ENCODE measurements at regions not wholly inside any gene's neighbourhood (a gene's known extent, or its start where the extent isn't known, plus 50 kb on each side); places are given as distances from the start of the nearest gene placed in this dataset.
A peak's percentile ranks its signal among the peaks of the same experiment; 100 is the strongest.
"Not testable (repeated sequence)": the region's sequence is repeated elsewhere in the genome, so short reads cannot be mapped to it uniquely, and the experiment has no call there.

DNA sequence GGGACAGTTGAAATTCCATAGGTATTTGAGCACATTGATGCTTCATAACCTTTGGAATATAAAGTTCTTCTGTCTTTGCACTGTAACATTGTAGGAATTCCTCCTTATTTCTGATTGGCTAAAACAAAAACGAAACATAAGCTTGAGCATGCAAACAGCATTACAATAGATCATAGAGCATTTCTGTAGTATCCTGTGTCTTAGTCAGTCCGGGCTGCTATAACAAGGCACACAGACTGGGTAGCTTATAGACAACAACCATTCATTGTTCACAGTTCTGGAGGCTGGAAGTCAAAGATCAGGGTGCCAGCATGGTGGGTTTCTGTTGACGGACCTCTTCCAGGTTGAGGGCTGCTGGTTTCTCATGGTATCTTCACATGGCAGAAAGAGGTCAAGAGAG, 188.7 kb upstream of the SOX21 start:
- no peak for DNase-seq

DNA sequence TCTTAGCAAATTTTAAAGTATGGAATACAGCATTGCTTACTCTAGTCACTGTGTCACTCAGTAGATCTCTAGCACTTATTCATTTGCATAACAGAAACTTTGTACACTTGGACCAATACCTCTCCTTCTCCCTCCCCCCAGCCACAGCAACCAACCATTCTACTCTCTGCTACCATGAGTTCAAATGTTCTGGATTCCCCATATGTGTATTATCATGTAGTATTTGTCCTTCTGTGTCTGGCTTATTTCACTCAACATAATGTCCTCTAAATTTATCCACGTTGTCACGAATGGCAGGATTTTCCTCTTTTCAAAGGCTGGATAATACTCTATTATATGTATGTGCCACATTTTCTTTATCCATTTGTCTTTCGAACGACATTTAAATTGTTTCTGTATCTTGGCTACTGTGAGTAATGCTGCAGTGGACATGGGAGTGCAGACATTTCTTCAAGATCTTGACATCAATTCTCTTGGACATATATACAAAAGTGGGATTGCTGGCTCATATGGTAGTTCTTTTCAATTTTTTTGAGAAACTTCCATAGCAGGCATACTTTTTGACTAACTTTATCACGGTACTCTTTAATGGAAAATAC, 184.5 kb upstream of the SOX21 start:
- DNase-seq = no peak

DNA sequence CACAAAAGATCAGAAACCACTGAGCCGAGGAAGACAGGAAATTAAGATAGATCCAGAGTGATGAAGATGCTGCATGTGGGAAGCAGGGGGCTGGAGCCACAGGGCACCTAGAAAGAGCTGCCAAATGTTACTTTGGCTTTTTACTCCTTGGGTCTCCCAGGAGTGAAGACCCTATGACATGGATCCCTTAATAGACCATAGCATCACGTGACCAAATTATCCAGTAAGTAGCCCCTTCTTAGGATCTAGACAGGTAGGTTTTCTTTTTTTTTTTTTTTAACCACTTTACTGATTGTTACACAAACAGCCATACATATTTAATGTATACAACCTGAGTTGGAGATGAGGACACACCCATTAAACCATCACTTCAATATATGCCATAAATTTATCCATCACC, 183.9 kb upstream of the SOX21 start:
- DNase-seq = no peak

DNA sequence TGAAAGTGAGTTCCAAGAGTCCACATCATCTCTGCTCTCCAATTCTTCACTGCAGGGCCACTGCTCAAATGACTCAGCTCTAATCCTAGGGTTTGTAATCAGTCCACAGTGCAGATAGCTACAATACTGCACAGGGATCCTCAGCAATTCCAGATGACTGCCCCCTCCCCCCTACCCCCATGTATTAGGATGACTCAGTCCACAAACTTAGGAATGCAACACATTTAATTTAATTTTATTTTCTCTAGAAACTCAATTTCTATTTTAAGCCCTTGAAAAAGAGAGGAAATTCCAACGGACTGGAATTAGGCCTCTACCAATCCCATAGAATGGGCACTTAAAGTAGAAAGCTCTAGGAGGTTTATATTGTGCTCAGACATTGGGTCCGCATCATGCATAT, 173.8 kb upstream of the SOX21 start:
- DNase-seq = peak; percentile 23

DNA sequence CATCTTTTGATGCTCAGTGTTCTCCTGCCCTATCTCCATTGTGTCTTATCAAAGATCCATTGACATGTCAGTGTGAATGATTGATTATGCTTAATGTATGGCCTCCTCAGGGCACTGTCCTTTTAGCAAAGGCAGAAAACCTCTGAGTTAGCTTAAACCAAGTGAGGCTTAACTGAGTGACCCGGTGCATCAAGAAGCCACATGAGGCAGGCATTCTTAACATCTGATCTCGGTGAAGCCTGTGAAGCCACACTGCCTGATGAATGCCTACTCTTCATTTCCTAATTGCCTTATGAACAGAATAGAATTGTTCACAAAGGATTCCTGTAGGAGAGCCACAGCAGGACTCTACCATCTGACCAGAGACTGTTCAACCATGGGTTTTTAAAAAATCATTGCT, 168.1 kb upstream of the SOX21 start:
- no peak for DNase-seq

DNA sequence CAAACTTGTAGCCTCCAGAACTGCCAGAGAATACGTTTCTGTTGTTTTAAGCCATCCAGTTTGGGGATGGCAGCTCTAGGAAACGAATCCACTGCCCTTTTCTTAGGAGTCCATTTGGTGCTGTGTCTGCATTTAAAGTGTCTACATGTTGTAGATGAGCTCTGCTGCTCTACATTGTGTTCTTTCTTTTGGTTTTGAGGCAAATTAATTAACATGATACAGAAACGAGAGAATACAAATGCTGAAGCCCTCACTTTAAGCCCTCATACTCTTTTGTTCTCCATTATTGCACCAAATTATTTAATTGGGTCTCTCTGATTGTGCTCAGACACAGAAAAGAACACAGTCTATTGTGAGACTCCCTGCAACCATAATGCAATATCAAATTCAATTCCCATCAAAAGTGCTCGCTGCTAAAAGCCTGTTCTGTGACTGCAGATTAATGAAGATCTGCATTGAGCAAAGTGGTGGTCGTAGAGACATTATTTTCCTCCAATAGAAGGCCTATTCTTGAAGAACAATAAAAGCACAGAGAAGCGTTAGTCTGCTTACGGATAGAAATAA, 166.3 kb upstream of the SOX21 start:
- DNase-seq = no peak

DNA sequence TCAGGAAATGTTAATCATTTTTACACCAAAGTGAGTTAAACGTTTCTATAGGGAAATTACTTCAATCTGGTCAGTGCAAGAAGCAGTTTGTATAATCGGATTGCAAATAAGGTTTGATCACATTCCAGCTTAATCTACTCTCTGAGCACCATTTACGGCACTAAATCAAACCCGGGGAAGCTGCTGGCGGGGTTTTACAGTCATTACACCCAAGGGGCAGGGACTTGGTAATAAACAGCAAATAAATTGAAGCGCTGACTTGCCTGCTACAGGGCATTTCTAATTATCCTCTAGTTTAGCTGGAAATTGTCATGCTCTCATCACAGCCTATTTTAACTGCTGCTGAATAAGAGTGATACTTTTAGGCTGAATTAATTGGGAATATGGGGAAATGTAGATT, 152.1 kb upstream of the SOX21 start:
- no peak for DNase-seq

DNA sequence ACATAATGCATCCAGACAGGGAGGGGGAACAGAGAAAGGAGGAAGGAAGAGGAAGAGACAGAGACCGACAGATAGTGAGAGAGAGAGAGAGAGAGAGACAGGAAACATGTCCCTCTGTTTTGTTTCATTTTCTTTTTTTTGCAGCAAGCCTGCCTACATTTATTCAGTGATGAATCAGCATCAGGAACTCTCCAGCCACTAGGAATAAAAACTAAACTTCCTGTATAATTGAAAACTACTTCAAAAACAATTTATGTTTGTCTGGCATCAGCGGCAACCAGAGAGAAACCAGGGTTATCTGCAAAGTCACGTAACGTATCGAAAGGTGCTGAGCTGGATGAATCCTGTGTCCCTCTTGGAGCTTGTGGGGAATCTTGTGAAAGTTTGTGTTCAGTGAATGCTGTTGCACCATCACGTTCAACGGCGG, 148.6 kb upstream of the SOX21 start:
- peak; percentile 48 for DNase-seq

DNA sequence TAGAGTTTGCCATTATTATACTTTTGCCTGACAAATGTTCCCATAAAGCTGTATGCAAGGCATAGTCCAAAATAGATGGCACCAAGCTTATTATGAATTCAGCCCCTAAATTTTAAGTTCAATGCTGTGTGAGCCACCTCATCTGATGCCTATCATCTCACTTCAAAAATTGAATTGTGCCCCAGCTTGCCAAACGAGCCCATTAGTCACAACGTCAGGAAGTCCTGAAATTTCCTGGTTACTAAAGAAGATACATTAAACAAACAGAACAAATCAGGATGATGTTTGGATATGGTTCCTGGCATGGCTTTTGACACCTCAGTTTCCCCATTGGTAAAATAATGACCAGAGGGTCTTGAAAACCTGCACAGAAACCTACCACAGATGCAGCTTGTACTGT, 147.5 kb upstream of the SOX21 start:
- DNase-seq = no peak

DNA sequence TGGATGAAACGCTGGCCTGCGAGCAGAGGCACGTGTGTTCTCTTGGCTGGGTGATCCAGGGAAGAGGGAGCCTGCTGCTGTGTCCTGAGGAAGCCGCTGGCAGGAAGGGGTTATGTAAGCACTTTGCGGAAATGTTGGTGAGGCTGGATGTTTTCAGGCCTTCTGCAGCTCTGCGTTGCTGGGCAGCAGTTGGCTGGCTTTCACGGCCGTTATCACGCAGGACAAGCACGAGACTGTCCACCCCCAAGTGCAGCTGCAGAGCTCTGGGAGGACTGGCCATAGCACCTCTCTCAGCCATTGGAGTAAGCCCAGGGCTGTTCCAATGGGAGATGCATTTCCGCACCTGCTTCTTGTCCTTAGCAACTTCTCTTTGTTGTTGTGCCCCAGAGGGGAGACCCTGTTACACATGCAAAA, 146.9 kb upstream of the SOX21 start:
- no peak for DNase-seq

DNA sequence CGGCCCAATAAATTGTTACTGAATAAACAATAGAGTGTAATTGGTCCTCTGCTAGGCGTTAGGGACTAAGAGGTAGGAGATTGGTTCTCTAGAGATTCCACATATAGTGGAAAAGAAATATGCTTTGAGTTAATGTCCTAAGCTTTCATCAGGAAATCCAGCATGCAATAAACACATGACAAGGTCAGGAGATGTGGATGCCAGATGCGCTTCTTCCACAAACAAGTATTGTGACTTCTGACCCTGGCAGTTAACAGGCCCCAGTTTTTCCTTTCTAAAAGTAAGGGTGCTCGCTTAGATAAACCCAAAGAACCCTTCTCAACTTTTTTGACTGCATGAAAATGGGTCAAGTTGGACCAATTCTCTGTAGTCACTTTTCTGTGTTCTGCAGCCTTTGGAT, 146.5 kb upstream of the SOX21 start:
- DNase-seq = no peak

DNA sequence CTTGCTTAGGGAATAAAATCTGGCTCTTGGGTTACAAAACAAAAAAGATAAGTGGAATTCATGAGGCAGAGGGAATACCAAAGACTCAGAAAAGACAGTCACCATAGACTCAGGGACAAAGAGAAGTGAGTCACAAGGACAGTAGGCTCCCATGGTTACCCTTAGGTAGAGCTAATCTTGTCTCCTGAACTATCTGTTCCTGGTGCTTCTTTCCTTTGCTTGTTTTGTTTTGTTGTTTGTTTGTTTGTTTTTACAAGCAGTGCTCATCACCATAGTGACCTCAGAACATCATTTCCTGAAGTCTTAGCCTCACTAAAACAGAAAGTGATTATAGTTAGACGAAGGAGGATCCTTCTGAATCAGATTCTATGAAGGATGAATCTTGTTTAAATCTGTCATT, 142.3 kb upstream of the SOX21 start:
- DNase-seq = no peak

DNA sequence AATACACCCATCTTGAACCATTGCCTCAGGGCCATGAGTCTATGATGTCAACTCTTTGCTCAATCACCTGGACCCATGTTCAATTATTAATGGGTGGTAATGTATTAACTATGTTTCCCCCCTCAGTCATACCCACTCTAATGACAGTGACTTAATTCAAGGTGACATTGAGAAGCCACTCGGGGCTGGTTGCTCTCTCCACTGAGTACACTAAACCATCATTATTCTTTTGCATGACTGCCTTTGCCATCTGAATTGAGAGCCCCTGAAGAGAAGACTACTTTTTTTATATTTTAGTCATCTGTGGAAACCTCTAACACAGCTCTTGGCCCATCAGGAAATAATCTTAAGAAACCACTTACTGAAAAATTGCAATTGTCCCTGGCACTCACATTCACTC, 139.2 kb upstream of the SOX21 start:
- DNase-seq = no peak

DNA sequence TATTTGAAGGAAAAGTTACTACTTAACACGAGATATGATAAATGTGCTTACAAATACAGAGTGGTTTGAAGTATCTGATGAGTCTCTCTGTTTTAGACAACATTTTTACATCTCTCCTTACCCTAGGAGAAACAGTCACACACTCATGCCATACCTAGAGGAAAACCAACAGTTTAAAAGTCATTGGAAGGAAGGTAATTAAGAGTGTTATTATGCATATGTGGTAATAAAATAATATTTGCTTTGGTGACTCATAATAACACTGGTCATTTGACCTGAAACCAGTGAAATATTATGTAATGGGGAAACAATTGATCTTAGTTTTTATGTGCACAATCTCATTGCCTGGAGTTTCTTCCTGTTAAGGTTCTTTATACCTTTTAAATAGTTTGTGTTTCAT, 136.9 kb upstream of the SOX21 start:
- DNase-seq = no peak

DNA sequence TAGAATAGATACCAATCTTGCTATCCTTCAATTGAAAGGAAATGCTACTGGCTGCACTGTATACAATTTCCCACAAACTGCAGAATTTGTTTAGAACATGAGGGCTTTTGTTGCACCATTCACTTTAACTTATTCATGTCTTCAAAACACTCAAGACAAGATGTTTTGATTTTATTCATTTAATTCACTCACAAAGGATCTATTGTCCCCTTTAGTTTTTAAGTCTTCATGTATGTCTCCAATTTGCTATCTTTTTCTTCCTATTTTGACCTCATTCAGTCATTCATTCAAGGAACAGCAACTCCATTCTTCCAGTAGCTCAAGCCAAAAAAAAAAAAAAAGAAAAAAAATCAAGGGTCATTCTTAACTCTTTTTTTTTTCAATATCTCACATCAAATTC, 130.6 kb upstream of the SOX21 start:
- DNase-seq = no peak

DNA sequence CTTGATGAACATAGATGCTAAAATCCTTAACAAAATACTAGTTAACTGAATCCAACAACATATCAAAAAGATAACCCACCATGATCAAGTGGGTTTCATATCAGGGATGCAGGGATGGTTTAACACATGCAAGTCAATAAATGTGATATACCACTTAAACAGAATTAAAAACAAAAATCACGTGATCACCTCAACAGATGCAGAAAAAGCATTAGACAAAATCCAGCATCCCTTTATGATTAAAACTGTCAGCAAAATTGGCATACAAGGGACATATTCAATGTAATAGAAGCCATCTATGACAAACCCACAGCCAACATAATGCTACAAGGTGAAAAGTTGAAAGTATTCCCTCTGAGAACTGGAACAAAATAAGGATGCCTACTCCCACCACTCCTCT, 124.7 kb upstream of the SOX21 start:
- not testable (repeated sequence) for DNase-seq

DNA sequence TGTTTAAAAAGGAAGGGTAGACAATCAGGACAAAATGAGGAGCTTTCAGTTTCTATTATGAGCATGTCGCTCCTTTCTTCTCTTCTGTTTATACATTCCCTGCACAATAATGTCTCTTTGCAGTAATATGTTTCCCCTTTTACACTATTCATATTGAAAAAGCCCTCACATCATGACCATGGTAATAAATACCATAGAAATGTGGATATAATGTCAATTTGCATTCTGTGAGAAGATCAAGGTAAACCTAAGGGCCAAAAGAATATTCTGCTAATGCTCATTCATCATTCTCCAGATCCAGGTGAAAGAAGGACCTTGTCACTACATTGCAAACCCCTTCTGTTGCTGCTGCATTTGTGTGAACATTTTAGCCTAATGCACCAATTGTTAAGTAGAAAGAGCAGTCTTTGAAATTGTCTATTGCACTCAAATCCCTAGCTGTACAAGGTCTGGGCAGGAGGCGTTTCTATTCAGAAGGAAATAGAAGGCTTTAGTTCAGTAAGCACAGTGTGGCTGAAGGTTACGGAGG, 117.6 kb upstream of the SOX21 start:
- peak; percentile 8 for DNase-seq

DNA sequence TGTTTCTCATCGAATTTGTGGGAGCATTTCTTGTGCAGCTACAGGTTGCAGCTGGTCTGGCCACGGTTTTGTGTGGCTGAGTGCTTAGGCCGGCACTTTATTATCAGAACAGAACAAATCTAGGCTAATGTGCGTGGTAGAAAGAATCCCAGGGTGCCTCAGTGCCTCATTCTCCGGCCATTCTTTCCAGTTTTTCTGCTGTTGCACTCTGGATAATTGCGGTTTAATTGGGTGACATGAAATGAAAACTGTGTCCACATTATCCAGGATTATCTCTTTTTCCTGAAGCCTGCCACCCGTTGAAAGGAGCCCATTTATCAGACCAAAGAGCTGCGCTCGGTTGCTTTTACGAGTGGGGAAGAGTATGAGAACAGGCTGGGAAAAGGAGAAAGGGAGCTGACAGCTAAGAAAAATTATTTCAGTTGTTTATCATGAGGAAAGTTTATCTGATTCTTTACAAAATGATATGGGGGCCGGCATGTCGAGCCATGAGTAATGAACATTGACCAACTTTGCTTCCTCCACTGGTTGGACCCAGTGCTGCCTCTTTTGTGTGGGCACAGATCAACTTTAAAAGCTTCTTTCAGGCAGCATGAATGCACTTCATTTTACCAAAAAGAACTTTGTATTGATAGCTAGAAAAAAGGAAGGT, 117.0 kb upstream of the SOX21 start:
- no peak for DNase-seq

DNA sequence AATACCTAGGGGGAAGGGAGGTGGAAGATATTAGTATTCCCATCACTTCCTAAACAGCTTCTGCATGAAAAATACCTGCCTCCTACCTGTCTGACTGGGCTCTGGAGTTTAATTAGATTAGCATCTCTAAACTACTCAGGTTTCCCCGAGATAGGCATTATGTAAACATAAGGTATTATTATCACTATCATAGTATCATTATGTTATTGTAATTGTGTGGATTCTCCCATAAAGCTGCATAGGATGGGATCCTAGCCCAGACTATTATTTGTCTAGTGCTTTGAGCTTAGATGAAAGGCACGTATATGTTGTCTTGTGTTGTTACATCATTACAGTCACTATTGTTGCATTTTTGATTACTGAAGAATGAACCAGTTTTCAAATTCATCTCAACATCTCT, 115.2 kb upstream of the SOX21 start:
- no peak for DNase-seq

DNA sequence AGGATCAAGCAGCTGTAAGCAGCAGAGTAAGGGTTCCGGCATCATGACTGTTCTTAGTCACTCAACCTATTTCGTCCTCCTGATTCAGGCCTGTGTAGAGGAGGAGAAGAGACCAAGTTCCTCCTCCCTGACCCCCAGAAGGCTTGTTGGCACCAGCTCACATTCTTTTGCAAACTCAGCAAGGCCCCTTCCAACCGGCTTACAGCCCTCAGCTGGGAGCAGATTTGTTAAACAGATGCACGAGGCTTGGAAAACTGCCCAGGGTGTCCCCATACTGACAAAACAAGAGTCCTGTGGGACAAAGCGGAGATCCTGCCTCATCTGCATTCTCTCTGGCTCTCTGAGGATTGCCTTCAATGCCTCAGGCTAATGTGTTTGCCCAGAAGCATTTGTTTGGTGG, 113.2 kb upstream of the SOX21 start:
- DNase-seq = no peak

DNA sequence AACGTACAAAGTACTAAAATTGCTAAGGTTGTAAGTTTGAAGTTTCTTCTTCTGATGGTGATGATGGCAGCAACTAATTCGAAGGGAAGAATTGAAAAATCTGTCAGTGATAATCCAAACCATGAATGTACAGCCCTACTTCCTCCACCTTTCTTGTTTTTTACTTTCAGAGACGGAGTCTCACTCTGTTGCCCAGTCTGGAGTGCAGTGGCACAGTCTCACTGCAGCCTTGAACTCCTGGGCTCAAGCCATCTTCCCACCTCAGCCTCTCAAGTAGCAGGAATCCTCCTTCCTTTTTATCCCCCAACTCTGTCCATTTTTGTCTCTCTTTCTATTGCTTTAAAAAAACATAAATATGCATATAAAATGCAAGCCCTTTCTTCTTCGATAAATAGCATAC, 112.3 kb upstream of the SOX21 start:
- no peak for DNase-seq

DNA sequence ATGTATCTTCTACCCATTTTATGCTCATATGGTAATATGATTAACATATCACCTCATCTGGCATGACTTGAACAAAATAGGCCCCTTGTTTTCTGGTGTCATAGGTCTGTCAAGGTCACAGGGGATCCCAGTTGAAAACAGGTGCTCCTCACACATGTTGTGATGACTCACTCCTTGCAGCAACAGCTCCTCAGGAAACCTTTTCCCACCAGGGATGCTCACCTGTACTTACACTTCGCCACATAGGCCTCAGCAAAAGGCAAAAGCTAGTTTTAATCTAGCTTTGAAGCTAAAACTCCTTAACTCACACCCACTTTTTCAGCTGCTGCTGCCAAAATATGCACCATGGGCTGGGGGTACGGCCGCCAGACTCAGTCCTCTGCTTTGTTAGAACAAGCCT, 110.0 kb upstream of the SOX21 start:
- DNase-seq = no peak

DNA sequence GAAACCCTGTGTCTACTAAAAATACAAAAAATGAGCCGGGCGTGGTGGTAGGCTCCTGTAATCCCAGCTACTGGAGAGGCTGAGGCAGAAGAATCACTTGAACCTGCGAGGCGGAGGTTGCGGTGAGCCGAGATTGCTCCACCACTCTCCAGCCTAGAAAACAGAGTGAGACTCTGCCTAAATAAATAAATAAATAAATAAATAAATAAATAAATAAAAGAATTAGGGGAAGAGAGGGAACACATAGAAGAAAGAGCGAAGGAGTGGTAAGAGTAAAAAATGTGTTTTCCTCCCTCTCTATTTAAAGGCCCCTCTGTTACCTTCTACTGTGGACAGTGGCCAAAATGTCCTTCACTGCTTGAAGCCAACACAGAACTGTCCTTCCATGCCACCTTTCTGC, 103.9 kb upstream of the SOX21 start:
- DNase-seq = no peak

DNA sequence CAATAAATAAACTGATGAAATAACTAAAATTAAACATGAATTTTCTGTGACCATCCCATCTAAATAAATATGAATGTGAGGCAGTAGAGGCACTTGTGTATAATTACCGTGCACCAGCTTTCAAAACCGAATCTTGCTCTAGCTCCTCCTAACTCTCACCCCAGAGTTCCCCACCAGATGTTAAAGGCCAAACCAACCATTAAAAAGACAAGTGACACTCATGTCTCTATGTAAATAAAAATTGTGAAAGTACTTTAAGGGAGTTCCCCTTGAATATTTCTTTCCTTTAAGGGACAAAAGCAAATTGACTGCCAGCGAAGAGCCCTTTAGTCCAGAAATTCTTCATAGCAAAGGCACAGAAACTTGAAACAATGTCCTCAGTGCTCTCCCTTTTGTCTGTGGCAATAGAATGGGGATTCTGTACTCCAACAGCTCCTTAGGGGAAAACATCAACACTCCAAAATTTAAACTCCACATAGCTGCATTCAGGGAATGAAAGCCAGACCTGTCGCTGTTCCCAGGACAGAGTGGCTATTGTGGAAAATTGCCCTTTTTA, 101.7 kb upstream of the SOX21 start:
- no peak for DNase-seq
